HUES64 (cell line): ENCODE measurements at regions not wholly inside any gene's neighbourhood (a gene's known extent, or its start where the extent isn't known, plus 50 kb on each side); places are given as distances from the start of the nearest gene placed in this dataset.

Experiments used
- H3K27ac ChIP-seq: 2 replicates; pipeline ENCODE4 v1.7.0; 2013; ENCODE audit warnings: low read depth, low read length, inconsistent platforms
- H3K27me3 ChIP-seq: 2 replicates; pipeline ENCODE4 v1.6.1; 2013; ENCODE audit warnings: mild to moderate bottlenecking, low read length; ENCODE audit not compliant: insufficient read depth
- H3K36me3 ChIP-seq: 2 replicates; pipeline ENCODE4 v1.6.1; 2013; ENCODE audit warnings: mild to moderate bottlenecking, low read length; ENCODE audit not compliant: insufficient read depth
- H3K4me1 ChIP-seq: 2 replicates; pipeline ENCODE4 v1.6.1; 2013; ENCODE audit warnings: mild to moderate bottlenecking, low read length, moderate library complexity; ENCODE audit not compliant: insufficient read depth
- H3K4me3 ChIP-seq: 2 replicates; pipeline ENCODE4 v1.5.1; 2013; ENCODE audit warnings: mild to moderate bottlenecking, low read length, moderate library complexity
- H3K9ac ChIP-seq: 2 replicates; pipeline ENCODE4 v1.6.1; 2013; ENCODE audit warnings: mild to moderate bottlenecking, low read depth, low read length
- H3K9me3 ChIP-seq: 2 replicates; pipeline ENCODE4 v1.6.1; 2013; ENCODE audit warnings: low read depth, low read length; ENCODE audit not compliant: insufficient read depth
- WGBS: fragments of 150-250, 120-280 bp; methylation state at CpG from one replicate; pipeline ENCODE4 v1.1.7; 2013; ENCODE audit warnings: missing lambda C conversion rate; 5-methylcytosine and 5-hydroxymethylcytosine counted together

- Histone ChIP-seq H3K9ac (no peak overlapping the region), H3K9me3 (peaks cover 3% of the 10 kb centered on the region; the same call in 1 of the 2 replicates), H3K4me3 (no peak overlapping the region), H3K36me3 (no peaks in the 10 kb centered on the region), H3K4me1 (no peaks in the 10 kb centered on the region), H3K27ac (no peak overlapping the region), H3K27me3 (no peaks in the 10 kb centered on the region)
- 95% methylated on average over 3 of the region's 4 CpGs for WGBS
These were observed 552.4 kb upstream of the PBX1 start for GRCh38 chr1:164006621-164007020.

- no peak overlapping the region for H3K4me3 ChIP-seq
- H3K36me3 ChIP-seq, result no peaks in the 10 kb centered on the region
- no peak overlapping the region for H3K27ac ChIP-seq
- WGBS, result 94% methylated on average over 1 of the region's 1 CpG
- H3K9ac ChIP-seq, result no peak overlapping the region
- H3K27me3 ChIP-seq, result no peaks in the 10 kb centered on the region
- H3K9me3 ChIP-seq, result peaks cover 1% of the 10 kb centered on the region
- H3K4me1 ChIP-seq, result no peaks in the 10 kb centered on the region
These were observed 541.7 kb upstream of the PBX1 start for GRCh38 chr1:164017239-164017638.

GRCh38 chr1:164020391-164020790 is 538.6 kb upstream of the PBX1 start:
- WGBS, result 95% methylated on average over 2 of the region's 2 CpGs
- H3K4me3 ChIP-seq, result no peak overlapping the region
- H3K36me3 ChIP-seq, result no peaks in the 10 kb centered on the region
- no peak overlapping the region for H3K9ac ChIP-seq
- H3K27me3 ChIP-seq, result no peaks in the 10 kb centered on the region
- H3K9me3 ChIP-seq, result no peaks in the 10 kb centered on the region
- H3K4me1 ChIP-seq, result no peaks in the 10 kb centered on the region
- H3K27ac ChIP-seq, result no peak overlapping the region

- Histone ChIP-seq H3K4me3 (no peak overlapping the region), H3K36me3 (no peaks in the 10 kb centered on the region), H3K4me1 (no peaks in the 10 kb centered on the region), H3K9ac (no peak overlapping the region), H3K27ac (no peak overlapping the region), H3K9me3 (no peaks in the 10 kb centered on the region), H3K27me3 (no peaks in the 10 kb centered on the region)
- WGBS, result 100% methylated on average over 1 of the region's 1 CpG
These were observed 537.2 kb upstream of the PBX1 start for GRCh38 chr1:164021813-164022212.

- H3K36me3 ChIP-seq, result no peaks in the 10 kb centered on the region
- H3K9ac ChIP-seq, result no peak overlapping the region
- H3K9me3 ChIP-seq, result peaks cover 18% of the 10 kb centered on the region
- H3K27me3 ChIP-seq, result no peaks in the 10 kb centered on the region
- no peak overlapping the region for H3K27ac ChIP-seq
- no peak overlapping the region for H3K4me3 ChIP-seq
- no peaks in the 10 kb centered on the region for H3K4me1 ChIP-seq
- 100% methylated on average over 1 of the region's 1 CpG for WGBS
These were observed 525.2 kb upstream of the PBX1 start for GRCh38 chr1:164033782-164034181.

- Histone ChIP-seq H3K27ac (no peak overlapping the region), H3K4me1 (no peaks in the 10 kb centered on the region), H3K36me3 (no peaks in the 10 kb centered on the region), H3K27me3 (no peaks in the 10 kb centered on the region), H3K9ac (no peak overlapping the region), H3K9me3 (no peaks in the 10 kb centered on the region), H3K4me3 (no peak overlapping the region)
- WGBS, result 100% methylated on average over 1 of the region's 1 CpG
These were observed 518.2 kb upstream of the PBX1 start for GRCh38 chr1:164040754-164041153.

GRCh38 chr1:164051782-164052181 is 507.2 kb upstream of the PBX1 start:
- WGBS, result 87% methylated on average over 1 of the region's 1 CpG
- H3K9me3 ChIP-seq, result no peaks in the 10 kb centered on the region
- H3K4me3 ChIP-seq, result no peak overlapping the region

GRCh38 chr1:164054331-164054730 is 504.7 kb upstream of the PBX1 start:
- Histone ChIP-seq H3K27ac (no peak overlapping the region), H3K9me3 (no peaks in the 10 kb centered on the region), H3K4me3 (no peak overlapping the region), H3K4me1 (peaks cover 12% of the 10 kb centered on the region), H3K36me3 (no peaks in the 10 kb centered on the region), H3K9ac (no peak overlapping the region), H3K27me3 (no peaks in the 10 kb centered on the region)
- 72% methylated on average over 4 of the region's 4 CpGs for WGBS

More at GRCh38 chr1:164051782-164052181, 507.2 kb upstream of the PBX1 start:
- Histone ChIP-seq H3K27ac (no peak overlapping the region), H3K4me1 (peaks cover 12% of the 10 kb centered on the region), H3K9ac (no peak overlapping the region), H3K27me3 (no peaks in the 10 kb centered on the region), H3K36me3 (no peaks in the 10 kb centered on the region)

- peaks cover 12% of the 10 kb centered on the region for H3K4me1 ChIP-seq
- no peak overlapping the region for H3K4me3 ChIP-seq
- H3K36me3 ChIP-seq, result no peaks in the 10 kb centered on the region
- H3K9ac ChIP-seq, result no peak overlapping the region
- no peaks in the 10 kb centered on the region for H3K27me3 ChIP-seq
- H3K27ac ChIP-seq, result no peak overlapping the region
- 80% methylated on average over 4 of the region's 4 CpGs for WGBS
- H3K9me3 ChIP-seq, result no peaks in the 10 kb centered on the region
These were observed 500.8 kb upstream of the PBX1 start for GRCh38 chr1:164058198-164058597.

- no peaks in the 10 kb centered on the region for H3K9me3 ChIP-seq
- H3K4me1 ChIP-seq, result no peaks in the 10 kb centered on the region
- WGBS, result 93% methylated on average over 2 of the region's 3 CpGs
- no peaks in the 10 kb centered on the region for H3K36me3 ChIP-seq
- no peaks in the 10 kb centered on the region for H3K27me3 ChIP-seq
- H3K4me3 ChIP-seq, result no peak overlapping the region
- H3K27ac ChIP-seq, result no peak overlapping the region
- H3K9ac ChIP-seq, result no peak overlapping the region
These were observed 497.5 kb upstream of the PBX1 start for GRCh38 chr1:164061528-164061927.

GRCh38 chr1:164064501-164064900 is 494.5 kb upstream of the PBX1 start:
- Histone ChIP-seq H3K36me3 (no peaks in the 10 kb centered on the region), H3K27ac (no peak overlapping the region), H3K4me3 (no peak overlapping the region), H3K9ac (no peak overlapping the region), H3K9me3 (no peaks in the 10 kb centered on the region), H3K4me1 (no peaks in the 10 kb centered on the region), H3K27me3 (no peaks in the 10 kb centered on the region)
- 98% methylated on average over 2 of the region's 2 CpGs for WGBS

GRCh38 chr1:164071288-164071687 is 487.7 kb upstream of the PBX1 start:
- no peaks in the 10 kb centered on the region for H3K27me3 ChIP-seq
- H3K9me3 ChIP-seq, result peaks cover 32% of the 10 kb centered on the region
- no peak overlapping the region for H3K9ac ChIP-seq
- WGBS, result no CpG with 5 or more reads among the region's 2 CpGs
- H3K27ac ChIP-seq, result no peak overlapping the region
- no peak overlapping the region for H3K4me3 ChIP-seq
- no peaks in the 10 kb centered on the region for H3K4me1 ChIP-seq
- H3K36me3 ChIP-seq, result no peaks in the 10 kb centered on the region
